HFF-Myc (cell line): ENCODE measurements at regions not wholly inside any gene's neighbourhood (a gene's known extent, or its start where the extent isn't known, plus 50 kb on each side); places are given as distances from the start of the nearest gene placed in this dataset.

ENCODE experiments used
- DNase-seq: peaks from one replicate; pipeline ENCODE4 v3.0.0-alpha.2; 2011; ENCODE audit warnings: low read depth; ENCODE audit errors: extremely low read depth
- H3K4me3 ChIP-seq: replicated peaks from 2 replicates; pipeline ENCODE4 v1.5.1; 2011; ENCODE audit warnings: low read depth, mild to moderate bottlenecking, control low read depth, low read length
- TF ChIP-seq, protein P1 (sequence below): IDR thresholded peaks from 2 replicates; pipeline ENCODE4 v1.5.1; 2012; ENCODE audit warnings: mild to moderate bottlenecking, low read depth, low read length, control low read depth; ENCODE audit errors: missing control alignments

DNA sequence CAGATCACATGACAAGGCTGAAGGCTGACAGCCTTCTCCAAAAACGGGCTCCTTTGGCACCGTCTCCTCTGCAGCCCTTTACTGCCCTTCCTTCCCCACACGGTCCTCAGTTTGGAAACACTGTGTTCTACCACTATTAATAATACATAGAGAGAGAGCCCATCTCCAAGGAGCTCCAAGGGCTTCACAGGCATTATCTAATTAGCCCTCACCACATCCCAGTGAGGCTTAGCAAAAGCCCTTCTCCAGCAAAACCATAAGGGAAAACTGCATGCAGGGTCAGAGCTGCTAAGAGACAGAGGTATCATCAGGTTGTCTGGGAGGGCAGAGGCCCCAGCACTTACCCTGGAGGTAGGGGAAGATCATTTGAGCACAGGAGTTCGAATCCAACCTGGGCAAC, 169.3 kb upstream of the JARID2 start:
- TF ChIP-seq, protein P1, sequence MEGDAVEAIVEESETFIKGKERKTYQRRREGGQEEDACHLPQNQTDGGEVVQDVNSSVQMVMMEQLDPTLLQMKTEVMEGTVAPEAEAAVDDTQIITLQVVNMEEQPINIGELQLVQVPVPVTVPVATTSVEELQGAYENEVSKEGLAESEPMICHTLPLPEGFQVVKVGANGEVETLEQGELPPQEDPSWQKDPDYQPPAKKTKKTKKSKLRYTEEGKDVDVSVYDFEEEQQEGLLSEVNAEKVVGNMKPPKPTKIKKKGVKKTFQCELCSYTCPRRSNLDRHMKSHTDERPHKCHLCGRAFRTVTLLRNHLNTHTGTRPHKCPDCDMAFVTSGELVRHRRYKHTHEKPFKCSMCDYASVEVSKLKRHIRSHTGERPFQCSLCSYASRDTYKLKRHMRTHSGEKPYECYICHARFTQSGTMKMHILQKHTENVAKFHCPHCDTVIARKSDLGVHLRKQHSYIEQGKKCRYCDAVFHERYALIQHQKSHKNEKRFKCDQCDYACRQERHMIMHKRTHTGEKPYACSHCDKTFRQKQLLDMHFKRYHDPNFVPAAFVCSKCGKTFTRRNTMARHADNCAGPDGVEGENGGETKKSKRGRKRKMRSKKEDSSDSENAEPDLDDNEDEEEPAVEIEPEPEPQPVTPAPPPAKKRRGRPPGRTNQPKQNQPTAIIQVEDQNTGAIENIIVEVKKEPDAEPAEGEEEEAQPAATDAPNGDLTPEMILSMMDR = no peak
- no peak overlapping the region for H3K4me3 ChIP-seq
- no peak for DNase-seq

GRCh38 chr6:15077006-15077405, 168.9 kb upstream of the JARID2 start:
- TF ChIP-seq, protein P1 = no peak
- no peak for DNase-seq
- H3K4me3 ChIP-seq = no peak overlapping the region

- DNase-seq = no peak
Measured at GRCh38 chr6:15077961-15078360, 167.9 kb upstream of the JARID2 start.

GRCh38 chr6:15079288-15079817, 166.5 kb upstream of the JARID2 start:
- TF ChIP-seq, protein P1 = no peak
- H3K4me3 ChIP-seq = no peak overlapping the region
- no peak for DNase-seq

More at GRCh38 chr6:15077961-15078360, 167.9 kb upstream of the JARID2 start:
- TF ChIP-seq, protein P1 = no peak
- H3K4me3 ChIP-seq = no peak overlapping the region

DNA sequence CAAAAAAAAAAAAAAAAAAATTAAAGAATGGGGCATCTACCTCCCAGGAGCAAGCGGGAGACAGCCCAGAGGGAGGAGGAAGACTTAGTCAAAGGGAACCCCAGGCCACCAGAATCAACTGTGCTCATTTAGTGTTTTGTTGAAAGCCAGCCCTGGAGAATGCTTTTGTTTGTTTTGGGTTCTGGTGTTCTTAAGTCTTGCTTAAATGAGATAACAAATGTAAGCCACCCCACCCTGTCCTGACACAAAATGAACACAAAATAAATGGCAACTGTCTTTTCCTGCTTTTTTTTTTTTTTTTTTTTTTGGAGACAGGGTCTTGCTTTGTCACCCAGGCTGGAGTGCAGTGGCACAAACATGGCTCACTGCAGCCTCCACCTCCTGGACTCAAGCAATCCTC, 165.0 kb upstream of the JARID2 start:
- no peak overlapping the region for H3K4me3 ChIP-seq
- TF ChIP-seq, protein P1 = no peak
- DNase-seq = no peak

- TF ChIP-seq, protein P1 = no peak
- DNase-seq = no peak
Measured at GRCh38 chr6:15081447-15081846, 164.4 kb upstream of the JARID2 start.

GRCh38 chr6:15082708-15083107, 163.2 kb upstream of the JARID2 start:
- DNase-seq = no peak
- H3K4me3 ChIP-seq = no peak overlapping the region
- TF ChIP-seq, protein P1 = no peak

More at GRCh38 chr6:15081447-15081846, 164.4 kb upstream of the JARID2 start:
- no peak overlapping the region for H3K4me3 ChIP-seq
